D721Med (cell line): ENCODE measurements at regions not wholly inside any gene's neighbourhood (a gene's known extent, or its start where the extent isn't known, plus 50 kb on each side); places are given as distances from the start of the nearest gene placed in this dataset.

Experiments used
- DNase-seq: peaks from one replicate; pipeline ENCODE4 v3.0.0; 2011; ENCODE audit warnings: low spot score; ENCODE audit not compliant: insufficient read length
- FAIRE-seq: peaks from 2 replicates; lab custom pipeline; 2011; peaks lifted over from hg19 to GRCh38; lab: Jason Lieb, UNC
- CTCF ChIP-seq: IDR thresholded peaks from 2 replicates; pipeline ENCODE4 v1.5.1; 2012; ENCODE audit warnings: mild to moderate bottlenecking, control low read depth; ENCODE audit not compliant: insufficient read depth; ENCODE audit errors: missing control alignments

DNA sequence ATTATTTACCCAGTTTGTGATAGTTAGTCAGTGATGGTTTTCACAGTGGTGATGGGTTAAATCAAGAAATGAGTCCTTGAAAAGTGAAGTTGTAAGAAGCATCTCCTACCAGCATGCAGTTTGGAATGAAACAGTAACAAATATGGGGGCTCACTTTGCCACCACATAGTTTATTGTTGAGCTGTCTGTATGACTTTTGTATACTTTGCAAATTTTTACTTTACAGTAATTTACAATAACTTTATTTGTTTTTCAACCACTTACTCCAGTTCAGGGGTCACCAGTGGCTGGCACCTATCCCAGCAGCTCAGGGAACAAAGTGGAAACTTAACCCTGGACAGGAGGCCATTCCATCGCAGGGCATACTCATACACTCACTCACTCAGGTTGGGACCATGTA is 64.5 kb upstream of the ANKRD50 start:
- TF ChIP-seq CTCF, result no peak
- DNase-seq (no peak), FAIRE-seq (no peak)

DNA sequence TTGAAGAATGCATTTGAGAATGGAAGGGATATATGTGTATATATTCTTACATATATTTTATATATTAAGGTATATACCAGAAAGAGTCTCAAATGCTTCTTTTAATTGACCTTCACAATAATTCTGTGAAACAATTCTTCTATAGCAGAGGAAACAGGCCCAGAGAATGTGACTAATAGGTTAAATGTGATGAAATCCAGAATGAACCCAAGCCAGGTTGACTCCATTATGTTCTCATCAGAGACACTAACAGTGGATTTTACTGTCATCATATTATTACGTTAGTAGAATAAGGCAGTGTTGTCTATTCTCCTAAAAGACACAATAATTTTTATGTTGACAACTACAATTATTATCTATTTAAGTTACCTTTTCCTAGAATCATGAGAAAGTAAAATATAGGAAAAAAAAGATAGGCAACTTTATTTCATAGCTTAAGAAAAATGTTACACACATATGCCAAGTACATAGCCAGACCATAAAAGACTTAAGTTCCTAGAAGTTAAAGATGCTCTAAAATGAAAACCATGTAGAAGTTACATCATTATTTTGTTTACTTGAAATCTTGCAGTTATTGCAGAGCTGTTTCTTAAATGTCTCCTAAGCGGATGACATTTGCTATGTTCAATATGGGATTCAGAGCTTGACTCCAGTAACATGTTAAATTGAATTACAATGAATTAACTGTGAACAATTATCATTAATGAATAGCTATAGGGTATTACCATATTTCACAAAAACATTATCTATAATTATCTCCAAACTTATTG is 56.2 kb upstream of the ANKRD50 start:
- TF ChIP-seq CTCF, result no peak
- FAIRE-seq (no peak), DNase-seq (no peak)

- TF ChIP-seq CTCF, result no peak
Measured at GRCh38 chr4:124762956-124763355, 50.4 kb upstream of the ANKRD50 start.

More at GRCh38 chr4:124762956-124763355, 50.4 kb upstream of the ANKRD50 start:
- no peak for DNase-seq
- FAIRE-seq, result no peak
